ENCODE measurements at regions not wholly inside any gene's neighbourhood (a gene's known extent, or its start where the extent isn't known, plus 50 kb on each side); places are given as distances from the start of the nearest gene placed in this dataset.

DNA sequence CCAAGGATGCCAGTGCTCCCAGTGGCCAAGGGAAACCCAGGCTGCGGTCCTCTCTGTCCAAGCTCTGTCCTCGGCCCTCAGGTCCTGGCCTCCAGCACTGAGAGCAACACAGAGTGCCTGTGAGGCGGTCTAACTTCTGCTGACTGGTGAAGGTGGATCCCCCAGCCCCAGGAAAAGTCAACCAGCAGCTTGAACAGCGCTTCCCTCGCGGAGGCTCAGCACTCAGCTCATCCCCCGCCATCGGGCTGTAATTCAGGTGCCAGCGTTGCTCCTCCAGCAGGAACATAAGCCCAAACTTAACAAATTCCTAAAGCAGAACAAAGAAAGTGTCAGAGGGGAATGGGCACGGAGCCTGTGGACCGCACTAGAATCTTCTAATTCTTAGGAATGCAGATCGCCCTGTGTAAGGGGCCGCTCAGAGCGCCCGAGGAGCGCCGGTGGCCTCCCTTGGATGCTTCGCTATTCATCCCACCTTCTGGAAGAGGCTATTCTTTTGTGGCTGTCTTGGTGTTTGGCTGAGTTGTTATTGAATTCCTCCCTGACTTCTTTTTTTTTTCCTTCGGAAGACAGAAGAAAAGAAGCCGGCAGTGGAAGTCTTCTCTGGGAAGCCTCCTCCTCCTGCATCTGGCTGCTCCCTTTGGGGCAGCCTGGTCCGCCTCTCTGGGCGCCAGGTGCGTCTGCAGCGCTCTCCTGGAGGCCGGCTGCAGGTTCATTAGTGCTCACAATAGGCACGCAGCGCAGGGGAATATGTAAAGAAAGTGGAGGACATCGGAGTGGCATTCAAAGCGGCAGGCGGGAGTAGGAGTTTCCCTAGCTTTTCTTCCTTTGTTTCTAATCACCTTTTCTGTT lies 905.6 kb downstream of the TSN start:
- TF ChIP-seq, protein P1, sequence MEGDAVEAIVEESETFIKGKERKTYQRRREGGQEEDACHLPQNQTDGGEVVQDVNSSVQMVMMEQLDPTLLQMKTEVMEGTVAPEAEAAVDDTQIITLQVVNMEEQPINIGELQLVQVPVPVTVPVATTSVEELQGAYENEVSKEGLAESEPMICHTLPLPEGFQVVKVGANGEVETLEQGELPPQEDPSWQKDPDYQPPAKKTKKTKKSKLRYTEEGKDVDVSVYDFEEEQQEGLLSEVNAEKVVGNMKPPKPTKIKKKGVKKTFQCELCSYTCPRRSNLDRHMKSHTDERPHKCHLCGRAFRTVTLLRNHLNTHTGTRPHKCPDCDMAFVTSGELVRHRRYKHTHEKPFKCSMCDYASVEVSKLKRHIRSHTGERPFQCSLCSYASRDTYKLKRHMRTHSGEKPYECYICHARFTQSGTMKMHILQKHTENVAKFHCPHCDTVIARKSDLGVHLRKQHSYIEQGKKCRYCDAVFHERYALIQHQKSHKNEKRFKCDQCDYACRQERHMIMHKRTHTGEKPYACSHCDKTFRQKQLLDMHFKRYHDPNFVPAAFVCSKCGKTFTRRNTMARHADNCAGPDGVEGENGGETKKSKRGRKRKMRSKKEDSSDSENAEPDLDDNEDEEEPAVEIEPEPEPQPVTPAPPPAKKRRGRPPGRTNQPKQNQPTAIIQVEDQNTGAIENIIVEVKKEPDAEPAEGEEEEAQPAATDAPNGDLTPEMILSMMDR (IDR thresholded peaks at IDR 0.05; ENCODE audit: borderline replicate concordance, extremely low read depth, insufficient read depth) = no peak
- no peak overlapping the region for H3K9ac ChIP-seq (ENCODE audit: low read length in 3 of 3)
- FAIRE-seq (no peak), DNase-seq (peak in 3 of 5 donors; percentile 13 to 31 (median 14))
- no peaks in the 10 kb centered on the region for H3K36me3 ChIP-seq (ENCODE audit: control insufficient read depth in 2 of 3, insufficient read depth in 3 of 3, low read length in 3 of 3)
- H3K27ac ChIP-seq (ENCODE audit: low read depth in 2 of 2, low read length in 2 of 2) = no peak overlapping the region
- H3K27me3 ChIP-seq (ENCODE audit: control insufficient read depth, insufficient read depth, low read length) = no peaks in the 10 kb centered on the region
- H3K4me3 ChIP-seq (ENCODE audit: low read length in 3 of 3) = peak overlapping the region in 1 of 3 donors; percentile 11
- no peaks in the 10 kb centered on the region for H3K9me3 ChIP-seq (ENCODE audit: control insufficient read depth in 2 of 3, insufficient read depth in 1 of 3, low read length in 3 of 3)
- no peaks in the 10 kb centered on the region for H3K4me1 ChIP-seq (ENCODE audit: control insufficient read depth in 2 of 3, insufficient read depth in 2 of 3, low read depth in 1 of 3, low read length in 3 of 3)
- intact Hi-C loops (cut with DNase I) = no loop called here

DNA sequence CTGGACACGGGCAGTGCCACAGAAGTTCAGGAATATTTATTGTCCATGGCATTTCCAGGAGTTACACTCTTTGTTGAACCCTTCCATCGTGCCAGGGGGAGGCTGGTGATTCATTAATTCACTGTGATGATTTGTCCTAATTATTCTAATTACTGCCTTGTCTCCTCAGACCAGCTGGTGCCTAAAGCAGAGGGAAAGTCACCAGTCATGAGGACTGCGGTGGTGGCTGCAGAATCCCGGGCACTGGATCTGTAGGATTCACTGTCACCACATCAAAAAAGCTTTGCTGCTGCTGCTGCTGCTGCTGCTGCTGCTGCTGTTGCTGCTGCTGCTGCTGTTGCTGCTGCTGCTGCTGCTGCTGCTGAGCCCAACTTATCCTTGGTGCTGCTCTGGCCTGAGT lies 908.2 kb downstream of the TSN start:
- Histone ChIP-seq H3K36me3 (ENCODE audit: control insufficient read depth in 2 of 3, insufficient read depth in 3 of 3, low read length in 3 of 3) (no peaks in the 10 kb centered on the region), H3K9ac (ENCODE audit: low read length in 3 of 3) (no peak overlapping the region), H3K4me1 (ENCODE audit: control insufficient read depth in 2 of 3, insufficient read depth in 2 of 3, low read depth in 1 of 3, low read length in 3 of 3) (no peaks in the 10 kb centered on the region), H3K9me3 (ENCODE audit: control insufficient read depth in 2 of 3, insufficient read depth in 1 of 3, low read length in 3 of 3) (no peaks in the 10 kb centered on the region), H3K27me3 (ENCODE audit: control insufficient read depth, insufficient read depth, low read length) (no peaks in the 10 kb centered on the region), H3K27ac (ENCODE audit: low read depth in 2 of 2, low read length in 2 of 2) (no peak overlapping the region), H3K4me3 (ENCODE audit: low read length in 3 of 3) (no peak overlapping the region)
- TF ChIP-seq, protein P1 (IDR thresholded peaks at IDR 0.05; ENCODE audit: borderline replicate concordance, extremely low read depth, insufficient read depth) = no peak
- intact Hi-C loops (cut with DNase I) = no loop called here
- no peak for DNase-seq
- no peak for FAIRE-seq

DNA sequence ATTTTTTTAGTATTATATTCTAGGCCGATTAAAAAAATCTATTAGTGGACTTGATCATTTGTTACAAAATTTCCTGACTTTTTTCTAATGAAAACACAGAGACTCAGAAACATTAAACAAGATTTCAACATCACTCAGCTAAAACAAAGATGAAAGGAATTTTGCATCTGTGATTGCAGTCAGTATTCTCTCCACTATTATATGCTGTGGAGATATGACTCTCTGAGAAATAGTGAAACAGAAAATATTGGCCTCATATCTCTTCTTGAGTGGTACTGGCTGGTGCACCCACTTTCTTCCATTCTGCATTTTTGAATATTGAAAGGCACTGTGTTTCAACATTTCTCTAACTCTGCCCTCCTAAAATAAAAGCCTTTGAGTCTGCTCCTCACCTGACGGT lies 914.2 kb downstream of the TSN start:
- H3K27me3 ChIP-seq (ENCODE audit: control insufficient read depth, insufficient read depth, low read length) = no peaks in the 10 kb centered on the region
- no peaks in the 10 kb centered on the region for H3K4me1 ChIP-seq (ENCODE audit: control insufficient read depth in 2 of 3, insufficient read depth in 2 of 3, low read depth in 1 of 3, low read length in 3 of 3)
- H3K9me3 ChIP-seq (ENCODE audit: control insufficient read depth in 2 of 3, insufficient read depth in 1 of 3, low read length in 3 of 3) = no peaks in the 10 kb centered on the region
- DNase-seq (no peak), FAIRE-seq (no peak)
- H3K27ac ChIP-seq (ENCODE audit: low read depth in 2 of 2, low read length in 2 of 2) = no peak overlapping the region
- no peak overlapping the region for H3K9ac ChIP-seq (ENCODE audit: low read length in 3 of 3)
- H3K36me3 ChIP-seq (ENCODE audit: control insufficient read depth in 2 of 3, insufficient read depth in 3 of 3, low read length in 3 of 3) = no peaks in the 10 kb centered on the region
- intact Hi-C loops (cut with DNase I) = no loop called here
- TF ChIP-seq, protein P1 (IDR thresholded peaks at IDR 0.05; ENCODE audit: borderline replicate concordance, extremely low read depth, insufficient read depth) = no peak
- no peak overlapping the region for H3K4me3 ChIP-seq (ENCODE audit: low read length in 3 of 3)
